NOMO-1 (cell line): ENCODE measurements at regions not wholly inside any gene's neighbourhood (a gene's known extent, or its start where the extent isn't known, plus 50 kb on each side); places are given as distances from the start of the nearest gene placed in this dataset.

Source experiments
- DNase-seq, 2 experiments: peaks; one replicate each; lab custom pipeline; 2025; ENCODE audit not compliant: unreplicated experiment in 2 of 2; lab: John Stamatoyannopoulos, UW

DNA sequence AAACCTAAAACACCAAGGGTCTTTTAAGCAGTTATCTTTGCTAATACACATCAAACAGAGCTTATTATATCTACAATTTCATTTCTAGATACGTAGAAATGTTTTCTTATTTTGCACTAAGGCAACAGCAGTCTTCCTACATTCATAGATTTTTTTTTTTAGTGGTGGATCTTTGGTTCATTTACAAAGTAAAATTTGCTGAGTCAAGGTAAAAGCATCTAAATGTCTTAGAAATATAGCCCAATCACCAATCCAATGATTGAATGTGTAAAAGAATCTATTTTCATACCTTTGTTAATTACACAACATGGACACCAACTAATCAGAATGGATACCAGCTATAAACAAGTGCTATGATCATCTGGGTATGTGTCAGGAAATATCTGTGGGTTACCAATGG lies 272.2 kb upstream of the TMPO start:
- DNase-seq: no peak

- no peak for DNase-seq
Observed at GRCh38 chr12:98244136-98244535, 271.3 kb upstream of the TMPO start.

GRCh38 chr12:98253207-98254037 lies 262.0 kb upstream of the TMPO start:
- DNase-seq: no peak

GRCh38 chr12:98256830-98257229 lies 258.6 kb upstream of the TMPO start:
- no peak for DNase-seq

GRCh38 chr12:98259693-98260092 lies 255.7 kb upstream of the TMPO start:
- DNase-seq: peak; percentile 54 to 82

- DNase-seq: no peak
Observed at GRCh38 chr12:98260276-98260675, 255.1 kb upstream of the TMPO start.

GRCh38 chr12:98262902-98263301 lies 252.5 kb upstream of the TMPO start:
- DNase-seq: no peak

- DNase-seq: peak; percentile 25 to 74
Observed at GRCh38 chr12:98274430-98275130, 240.8 kb upstream of the TMPO start.

- no peak for DNase-seq
Observed at GRCh38 chr12:98275131-98275475, 240.3 kb upstream of the TMPO start.

GRCh38 chr12:98280152-98280551 lies 235.2 kb upstream of the TMPO start:
- DNase-seq: no peak

- no peak for DNase-seq
Observed at GRCh38 chr12:98280621-98281020, 234.8 kb upstream of the TMPO start.

GRCh38 chr12:98291828-98292227 lies 223.6 kb upstream of the TMPO start:
- no peak for DNase-seq

- no peak for DNase-seq
Observed at GRCh38 chr12:98294051-98294805, 221.2 kb upstream of the TMPO start.

DNA sequence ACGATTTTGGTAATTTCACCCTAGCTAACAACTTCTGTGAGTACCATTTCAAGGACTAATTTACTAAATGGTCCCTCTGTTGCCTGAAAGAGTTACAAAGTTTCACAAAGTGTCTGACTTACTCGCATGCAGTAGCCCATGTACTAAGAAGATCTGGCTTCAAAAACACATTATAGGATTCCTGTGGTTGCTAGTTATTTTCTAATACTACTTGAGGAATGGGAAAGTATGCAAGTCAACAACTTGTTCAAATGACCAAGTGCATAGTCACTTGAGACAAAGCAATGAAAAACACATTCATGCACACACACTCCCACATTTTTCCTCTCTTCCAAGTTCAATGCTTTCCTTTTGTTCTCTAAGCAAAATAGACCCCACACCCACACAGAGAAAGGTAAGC lies 219.7 kb upstream of the TMPO start:
- no peak for DNase-seq

- DNase-seq: no peak
Observed at GRCh38 chr12:98296462-98297079, 218.8 kb upstream of the TMPO start.

DNA sequence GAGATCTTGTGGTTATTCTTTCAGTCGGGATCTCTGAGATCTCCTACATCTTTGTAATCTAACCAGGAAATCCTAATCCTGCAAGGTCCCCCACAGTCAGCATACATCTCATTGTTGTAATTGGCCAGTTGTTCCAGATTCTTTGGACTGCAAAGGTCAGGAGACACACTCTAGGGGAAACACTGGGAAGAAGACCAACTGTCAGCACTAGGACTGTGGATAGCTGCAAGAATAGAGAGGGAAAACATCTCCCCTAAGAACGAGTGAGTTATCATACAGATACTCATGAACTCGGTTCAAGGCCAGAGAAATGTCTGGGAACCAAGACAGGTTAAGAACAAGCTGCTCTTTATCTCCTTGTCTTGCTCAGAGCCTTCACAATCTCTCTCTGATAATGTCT lies 217.9 kb upstream of the TMPO start:
- DNase-seq: no peak

GRCh38 chr12:98308141-98308540 lies 207.2 kb upstream of the TMPO start:
- no peak for DNase-seq

DNA sequence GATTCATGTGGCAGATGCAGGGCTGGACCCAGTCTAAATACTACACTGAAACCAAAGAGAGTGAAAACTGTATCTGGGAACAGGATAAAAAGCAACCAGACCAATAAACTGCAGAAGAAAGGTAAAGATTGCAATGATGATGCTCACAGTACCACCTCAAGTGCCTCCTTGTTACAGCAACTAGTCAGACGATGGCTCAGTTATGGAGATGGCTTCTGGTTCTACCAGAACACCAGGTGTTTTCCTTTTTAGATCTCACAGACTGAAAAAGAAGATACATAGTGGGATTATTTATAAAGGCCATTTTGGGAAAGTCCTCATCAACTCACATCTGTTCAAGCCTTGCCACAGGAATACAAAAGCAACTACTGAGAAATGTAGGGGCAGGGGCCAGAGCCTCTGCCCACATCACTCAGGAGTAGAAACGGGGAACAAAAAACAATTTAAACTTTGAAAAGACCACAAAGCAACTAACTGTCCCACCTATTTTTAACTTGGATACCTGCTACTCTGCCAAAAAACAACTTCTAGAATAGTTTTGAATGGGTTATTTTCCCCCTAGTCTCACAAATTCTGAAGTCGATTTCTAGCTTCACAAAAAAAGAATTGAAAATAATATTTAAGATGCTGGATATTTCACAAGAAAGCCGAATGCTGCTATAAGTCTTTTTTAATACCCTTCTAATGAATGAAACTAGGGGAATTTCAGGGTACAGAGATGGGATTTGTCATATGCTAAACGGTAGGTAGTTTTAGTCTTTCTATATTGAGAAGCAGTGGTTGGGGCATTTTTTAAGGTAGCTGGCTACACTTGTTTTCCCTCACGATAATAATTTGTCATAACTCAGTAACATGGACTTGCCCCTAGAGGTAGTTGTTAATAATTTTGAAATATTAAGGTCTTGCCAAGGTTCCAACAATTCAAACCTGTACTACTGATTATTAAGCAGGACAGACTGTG lies 197.2 kb upstream of the TMPO start:
- no peak for DNase-seq

GRCh38 chr12:98319716-98320425 lies 195.5 kb upstream of the TMPO start:
- DNase-seq: no peak
